ENCODE measurements at regions not wholly inside any gene's neighbourhood (a gene's known extent, or its start where the extent isn't known, plus 50 kb on each side); places are given as distances from the start of the nearest gene placed in this dataset.

DNA sequence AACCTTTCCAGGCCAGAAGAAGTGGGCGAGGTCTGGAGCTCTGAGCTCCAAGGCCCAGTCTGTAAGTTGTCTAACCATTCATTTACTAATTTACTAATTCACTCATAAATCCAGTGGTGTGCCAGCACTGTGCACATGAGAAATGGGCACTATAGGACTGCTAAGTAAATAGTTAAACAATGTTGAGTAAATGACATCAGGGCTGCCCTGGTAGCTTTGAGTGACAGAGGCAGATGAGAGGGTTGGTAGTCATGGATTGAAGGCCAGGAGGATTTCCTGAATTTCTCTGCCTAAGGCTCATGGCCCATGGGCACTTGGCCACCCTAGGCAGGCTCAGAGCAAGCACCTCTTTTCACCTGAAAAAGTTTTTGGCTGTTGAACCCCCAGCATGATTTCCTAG lies 216.9 kb upstream of the RXFP2 start:
- TF ChIP-seq ZNF274 (IDR thresholded peaks at IDR 0.05; ENCODE audit: low read depth, low read length) (no peak), SUZ12 (IDR thresholded peaks at IDR 0.05; ENCODE audit: extremely low read depth, insufficient read depth, insufficient read length) (no peak), YY1 (IDR thresholded peaks at IDR 0.05; ENCODE audit: insufficient read depth, insufficient read length) (no peak)
